HG03378 (cell line): ENCODE measurements at regions not wholly inside any gene's neighbourhood (a gene's known extent, or its start where the extent isn't known, plus 50 kb on each side); places are given as distances from the start of the nearest gene placed in this dataset.

ENCODE experiments used
- ATAC-seq: cut with Tn5 transposase; IDR thresholded peaks from one replicate; pipeline ENCODE4 v1.9.1; 2021; ENCODE audit warnings: mild to moderate bottlenecking, moderate library complexity; ENCODE audit not compliant: unreplicated experiment

- no peak for ATAC-seq
These were observed 160.6 kb upstream of the OSR1 start for GRCh38 chr2:19519045-19519444.

- no peak for ATAC-seq
These were observed 148.7 kb upstream of the OSR1 start for GRCh38 chr2:19507137-19507536.

- ATAC-seq, result no peak
These were observed 147.0 kb upstream of the OSR1 start for GRCh38 chr2:19505199-19506136.

- ATAC-seq, result no peak
These were observed 146.2 kb upstream of the OSR1 start for GRCh38 chr2:19504400-19505198.

GRCh38 chr2:19503915-19504314 is 145.5 kb upstream of the OSR1 start:
- ATAC-seq, result no peak

- no peak for ATAC-seq
These were observed 145.0 kb upstream of the OSR1 start for GRCh38 chr2:19503406-19503805.

GRCh38 chr2:19500126-19500525 is 141.7 kb upstream of the OSR1 start:
- ATAC-seq, result no peak

DNA sequence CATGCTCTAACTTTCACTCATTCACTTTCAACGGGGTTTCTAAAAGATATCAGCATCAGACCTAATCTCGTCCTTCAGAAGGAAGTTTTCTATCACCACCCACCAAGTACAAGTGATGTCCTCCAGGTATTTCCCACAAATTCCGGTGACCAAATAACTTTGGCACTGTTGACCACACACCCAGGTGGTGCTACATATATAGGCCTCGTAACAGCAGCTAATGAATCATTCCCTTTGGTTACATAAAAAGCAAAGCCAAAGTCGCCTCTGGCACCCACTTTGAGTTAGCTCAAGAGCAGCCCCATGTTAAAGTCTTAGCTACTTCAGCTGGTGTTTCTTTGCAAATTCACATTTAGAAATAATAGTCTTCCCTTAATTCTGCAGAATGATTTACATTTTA is 138.2 kb upstream of the OSR1 start:
- no peak for ATAC-seq

GRCh38 chr2:19494241-19494640 is 135.8 kb upstream of the OSR1 start:
- ATAC-seq, result no peak

- ATAC-seq, result no peak
These were observed 133.4 kb upstream of the OSR1 start for GRCh38 chr2:19491796-19492195.

DNA sequence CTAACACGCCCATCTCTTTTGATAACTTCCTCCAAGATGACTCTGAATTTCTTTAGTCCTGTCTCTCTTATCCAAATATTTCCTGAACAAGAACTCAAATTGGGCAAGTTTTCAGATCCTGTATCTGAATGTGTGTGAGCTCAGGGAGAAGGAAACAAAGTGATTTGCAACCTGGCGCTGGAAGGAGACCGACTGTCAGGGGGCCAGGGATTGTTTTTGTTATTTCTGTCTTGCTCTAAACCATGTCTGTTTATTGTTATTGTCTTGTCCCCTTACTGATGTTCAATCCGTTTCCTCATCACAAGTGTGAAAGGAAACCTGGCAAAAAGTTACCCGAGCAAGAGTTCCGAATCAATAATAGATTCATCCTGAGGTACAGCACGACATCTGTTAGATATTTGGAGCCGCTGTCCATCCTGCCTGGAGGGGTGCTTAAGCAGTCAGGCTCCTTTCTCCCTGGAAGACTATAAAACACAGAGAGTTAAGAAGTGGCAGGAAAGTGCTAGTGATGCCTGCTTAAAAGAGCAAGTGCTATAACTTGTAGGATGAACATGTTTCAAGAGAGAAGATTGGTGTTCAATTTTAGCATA is 132.5 kb upstream of the OSR1 start:
- ATAC-seq, result no peak

- peak; percentile 96 for ATAC-seq
These were observed 129.7 kb upstream of the OSR1 start for GRCh38 chr2:19488009-19488691.

DNA sequence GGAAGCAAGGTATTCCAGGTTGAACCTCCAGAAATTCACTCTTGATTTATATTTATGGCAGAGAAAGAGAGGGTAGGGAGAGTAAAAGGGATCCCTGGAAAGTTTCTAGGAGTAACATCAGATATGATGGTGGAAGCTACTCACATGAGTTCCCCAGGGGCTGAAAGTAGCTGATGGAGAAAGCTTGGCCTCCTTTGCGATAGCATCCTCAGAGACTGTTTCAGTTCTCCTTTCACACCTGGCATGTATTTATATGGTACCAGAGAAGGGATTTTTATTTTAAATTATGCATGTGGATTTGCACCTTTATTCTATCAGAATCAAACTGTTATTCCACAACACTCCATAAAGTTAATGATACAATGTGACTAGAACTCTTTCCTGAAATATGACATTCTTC is 126.3 kb upstream of the OSR1 start:
- peak; percentile 49 for ATAC-seq

- ATAC-seq, result no peak
These were observed 122.2 kb upstream of the OSR1 start for GRCh38 chr2:19480673-19481072.

GRCh38 chr2:19479666-19480065 is 121.2 kb upstream of the OSR1 start:
- ATAC-seq, result no peak

DNA sequence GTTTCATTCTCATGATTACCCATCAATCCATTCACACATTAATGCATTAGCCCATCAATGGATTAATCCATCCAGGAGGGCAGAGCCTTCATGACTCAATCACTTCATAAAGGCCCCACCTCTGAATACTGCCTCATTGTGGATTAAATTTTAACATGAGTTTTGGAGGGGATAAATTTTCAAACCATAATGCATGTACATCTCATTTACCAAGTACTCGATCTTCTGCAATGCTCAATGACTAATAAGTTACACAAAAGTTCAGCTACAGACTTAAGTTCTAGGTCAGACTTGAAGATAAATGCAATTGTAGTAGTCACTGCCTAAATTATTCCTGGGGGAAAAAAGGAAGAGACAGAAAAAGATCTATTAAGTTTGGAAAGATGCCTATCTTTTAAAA is 120.0 kb upstream of the OSR1 start:
- no peak for ATAC-seq

- ATAC-seq, result no peak
These were observed 117.9 kb upstream of the OSR1 start for GRCh38 chr2:19476327-19476726.

DNA sequence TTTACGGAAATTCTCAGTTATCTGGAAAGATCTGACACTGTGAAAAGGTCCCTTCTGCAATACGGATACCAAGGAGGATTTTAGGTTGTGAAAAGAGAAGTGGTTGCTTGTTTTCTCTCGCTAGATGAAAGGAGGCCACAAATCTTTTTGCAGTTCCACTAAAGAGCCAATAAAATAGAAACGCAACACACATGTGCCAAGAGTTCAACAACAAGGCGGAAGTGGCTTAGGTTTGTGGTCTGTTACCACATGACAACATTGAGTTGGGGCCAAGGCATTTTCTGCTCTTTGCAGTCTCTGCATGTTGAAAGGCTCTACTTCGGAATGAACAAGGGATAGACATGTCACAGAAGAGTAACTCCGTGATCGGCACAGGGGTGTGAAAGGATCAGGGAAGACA is 115.7 kb upstream of the OSR1 start:
- peak; percentile 99 for ATAC-seq

DNA sequence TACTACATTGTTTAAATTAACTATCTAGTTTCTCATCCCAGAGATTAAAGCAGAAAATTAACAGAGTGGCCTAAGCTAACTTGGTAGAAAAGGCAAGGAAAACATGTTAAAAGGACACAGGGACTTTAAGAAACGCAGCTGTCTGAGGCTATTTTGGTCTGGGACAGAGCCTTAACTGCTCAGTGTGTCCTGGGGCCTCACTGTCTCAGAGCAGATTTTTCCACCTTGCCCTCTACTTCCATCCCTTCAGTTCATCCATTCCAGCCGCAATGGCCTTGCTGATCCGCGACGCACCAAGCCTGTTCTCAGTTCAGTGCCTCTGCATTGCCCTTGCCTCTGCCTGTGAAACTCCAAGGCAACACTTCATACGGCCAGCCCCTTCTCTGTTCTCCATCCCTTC is 114.9 kb upstream of the OSR1 start:
- no peak for ATAC-seq

GRCh38 chr2:19472391-19472978 is 114.1 kb upstream of the OSR1 start:
- no peak for ATAC-seq

- no peak for ATAC-seq
These were observed 113.1 kb upstream of the OSR1 start for GRCh38 chr2:19471491-19471890.
